Upper lobe of left lung (tissue), 4 donors: ENCODE measurements at regions not wholly inside any gene's neighbourhood (a gene's known extent, or its start where the extent isn't known, plus 50 kb on each side); places are given as distances from the start of the nearest gene placed in this dataset.

Experiments
- CTCF ChIP-seq, 6 experiments: fragments of 450-650 bp in 4 of 6; fragments of 200-600 bp in 2 of 6; sonication (generic) in 2 of 6; IDR thresholded peaks; one replicate each; pipeline ENCODE4 v1.5.1; 2016 to 2019; ENCODE audit warnings: antibody characterized with exemption in 6 of 6
- EP300 ChIP-seq, 4 donors: sonication (generic); formaldehyde crosslinking; IDR thresholded peaks; one replicate each; pipeline ENCODE4 v1.5.1; 2017; ENCODE audit warnings: antibody characterized with exemption in 4 of 4, control low read depth in 2 of 4

GRCh38 chr6:164008902-164009301, 594.4 kb downstream of the QKI start:
- TF ChIP-seq CTCF (IDR thresholded peaks at IDR 0.05): no peak
- no peak for TF ChIP-seq EP300 (IDR thresholded peaks at IDR 0.05)
